ENCODE measurements at regions not wholly inside any gene's neighbourhood (a gene's known extent, or its start where the extent isn't known, plus 50 kb on each side); places are given as distances from the start of the nearest gene placed in this dataset.

GRCh38 chr2:217001740-217002139, 141.9 kb upstream of the TNP1 start:
- TF ChIP-seq IRF3 (IDR thresholded peaks at IDR 0.05; ENCODE audit: low read depth, low read length) (no peak), TAF1 (IDR thresholded peaks at IDR 0.05; ENCODE audit: borderline replicate concordance, low read depth, low read length) (no peak), JUND (IDR thresholded peaks at IDR 0.05) (no peak), EZH2phosphoT487 (IDR thresholded peaks at IDR 0.05; ENCODE audit: borderline replicate concordance, low read depth) (no peak), FOSL2 (IDR thresholded peaks at IDR 0.05; ENCODE audit: borderline replicate concordance, low read depth) (no peak)
- TF ChIP-seq, protein P1, sequence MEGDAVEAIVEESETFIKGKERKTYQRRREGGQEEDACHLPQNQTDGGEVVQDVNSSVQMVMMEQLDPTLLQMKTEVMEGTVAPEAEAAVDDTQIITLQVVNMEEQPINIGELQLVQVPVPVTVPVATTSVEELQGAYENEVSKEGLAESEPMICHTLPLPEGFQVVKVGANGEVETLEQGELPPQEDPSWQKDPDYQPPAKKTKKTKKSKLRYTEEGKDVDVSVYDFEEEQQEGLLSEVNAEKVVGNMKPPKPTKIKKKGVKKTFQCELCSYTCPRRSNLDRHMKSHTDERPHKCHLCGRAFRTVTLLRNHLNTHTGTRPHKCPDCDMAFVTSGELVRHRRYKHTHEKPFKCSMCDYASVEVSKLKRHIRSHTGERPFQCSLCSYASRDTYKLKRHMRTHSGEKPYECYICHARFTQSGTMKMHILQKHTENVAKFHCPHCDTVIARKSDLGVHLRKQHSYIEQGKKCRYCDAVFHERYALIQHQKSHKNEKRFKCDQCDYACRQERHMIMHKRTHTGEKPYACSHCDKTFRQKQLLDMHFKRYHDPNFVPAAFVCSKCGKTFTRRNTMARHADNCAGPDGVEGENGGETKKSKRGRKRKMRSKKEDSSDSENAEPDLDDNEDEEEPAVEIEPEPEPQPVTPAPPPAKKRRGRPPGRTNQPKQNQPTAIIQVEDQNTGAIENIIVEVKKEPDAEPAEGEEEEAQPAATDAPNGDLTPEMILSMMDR (IDR thresholded peaks at IDR 0.05) = no peak
